ENCODE measurements at regions not wholly inside any gene's neighbourhood (a gene's known extent, or its start where the extent isn't known, plus 50 kb on each side); places are given as distances from the start of the nearest gene placed in this dataset.
"Not testable (repeated sequence)": the region's sequence is repeated elsewhere in the genome, so short reads cannot be mapped to it uniquely, and the experiment has no call there.

DNA sequence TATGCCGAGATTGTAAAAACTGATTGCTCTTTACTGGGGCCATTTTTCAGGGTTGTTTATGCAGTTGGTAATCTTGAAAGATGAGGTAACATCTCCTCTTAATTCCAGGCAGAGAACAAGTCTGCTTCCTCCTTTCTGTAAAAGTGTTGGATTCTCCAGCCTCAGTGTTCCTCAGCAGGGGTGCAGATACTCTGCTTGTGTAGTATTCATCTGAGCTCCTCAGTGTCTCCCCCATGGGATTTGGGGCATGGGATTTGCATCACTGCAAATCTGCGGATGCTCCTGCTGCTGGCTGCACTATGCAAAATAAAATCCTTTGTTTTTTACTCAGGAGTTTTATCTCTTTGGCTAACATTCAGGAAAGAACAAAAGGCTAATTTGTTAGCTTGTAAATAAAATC is 104.9 kb upstream of the ATP8A1 start:
- no peak overlapping the region for H3K4me2 ChIP-seq (ENCODE audit: insufficient read depth in 1 of 2, low read depth in 2 of 2, low read length in 2 of 2)
- H3K4me1 ChIP-seq (replicated peaks in 1 of 4; ENCODE audit: control insufficient read depth in 3 of 4, insufficient read depth in 4 of 4, low read length in 3 of 4) = no peaks in the 10 kb centered on the region
- no peak overlapping the region for H4K5ac ChIP-seq (ENCODE audit: insufficient read length, low read depth, low read length)
- no peak for TF ChIP-seq NRF1 (IDR thresholded peaks at IDR 0.05; ENCODE audit: low read depth, low read length)
- no peak overlapping the region for H3K18ac ChIP-seq (ENCODE audit: extremely low read depth, low read length)
- POLR2A ChIA-PET (ENCODE audit: partially characterized antibody) = no interaction called here
- DNase-seq (ENCODE audit: low read depth in 1 of 2, low spot score in 2 of 2) = no peak
- H3K27ac ChIP-seq (ENCODE audit: low read depth, low read length) = no peak overlapping the region
- 45% methylated on average over 2 of the region's 2 CpGs; no CpG with 5 or more reads in 1 of the 2 experiments for WGBS, 2 experiments (ENCODE audit: extremely low coverage in 1 of 2, insufficient coverage in 1 of 2, insufficient read length in 1 of 2, insufficient replicate concordance in 2 of 2, low coverage in 1 of 2, low lambda C conversion rate in 2 of 2, missing lambda C conversion rate in 1 of 2)
- H3K23ac ChIP-seq (ENCODE audit: insufficient read length) = no peak overlapping the region
- no peaks in the 10 kb centered on the region for H4K20me1 ChIP-seq (replicated peaks in 1 of 2; ENCODE audit: control insufficient read depth in 1 of 2, insufficient read depth in 2 of 2, low read length in 2 of 2)
- no peak overlapping the region for H4K91ac ChIP-seq (replicated peaks; ENCODE audit: insufficient read length, low read length)
- H2BK5ac ChIP-seq (ENCODE audit: low read depth, low read length) = no peak overlapping the region
- no peaks in the 10 kb centered on the region for H3K79me2 ChIP-seq (ENCODE audit: control insufficient read depth in 1 of 2, insufficient read depth in 2 of 2, low read length in 2 of 2)
- no peak overlapping the region for H3K14ac ChIP-seq (ENCODE audit: insufficient read length)
- no peak overlapping the region for H2BK15ac ChIP-seq (ENCODE audit: low read length)
- no peak overlapping the region for H2BK20ac ChIP-seq (ENCODE audit: low read length)
- no peaks in the 10 kb centered on the region for H3K36me3 ChIP-seq (ENCODE audit: control insufficient read depth in 2 of 4, insufficient read depth in 4 of 4, low read length in 3 of 4)
- H3K56ac ChIP-seq (replicated peaks; ENCODE audit: insufficient read length, low read depth, low read length) = no peak overlapping the region
- no peaks in the 10 kb centered on the region for H3K23me2 ChIP-seq (ENCODE audit: low read depth, low read length)
- CTCF ChIA-PET (ENCODE audit: partially characterized antibody) = no interaction called here
- H3K9me3 ChIP-seq (ENCODE audit: insufficient read depth in 2 of 2, low read depth in 1 of 2, low read length in 1 of 2) = no peaks in the 10 kb centered on the region
- H3K79me1 ChIP-seq (ENCODE audit: low read depth, low read length) = no peaks in the 10 kb centered on the region
- no peak overlapping the region for H4K8ac ChIP-seq (ENCODE audit: extremely low read depth, insufficient read depth, low read length)
- no peak overlapping the region for H2BK12ac ChIP-seq (ENCODE audit: low read depth, low read length)
- no peak overlapping the region for H2AK5ac ChIP-seq (ENCODE audit: low read depth, low read length)
- no peak overlapping the region for H3K9ac ChIP-seq (replicated peaks in 1 of 4; ENCODE audit: extremely low read depth in 1 of 4, low read depth in 3 of 4, low read length in 3 of 4)
- no peak for FAIRE-seq
- no peak overlapping the region for H2AFZ ChIP-seq (ENCODE audit: low read length)
- no peak overlapping the region for H3K4me3 ChIP-seq (ENCODE audit: extremely low read depth in 1 of 4, insufficient read depth in 2 of 4, low read depth in 3 of 4, low read length in 4 of 4)
- no peaks in the 10 kb centered on the region for H3K27me3 ChIP-seq (replicated peaks in 1 of 4; ENCODE audit: control insufficient read depth in 3 of 4, extremely low read depth in 1 of 4, insufficient read depth in 3 of 4, low read length in 3 of 4)
- no peak overlapping the region for H3K4ac ChIP-seq (replicated peaks; ENCODE audit: insufficient read length, low read depth, low read length)
- H2BK120ac ChIP-seq (replicated peaks; ENCODE audit: low read depth, low read length) = no peak overlapping the region

DNA sequence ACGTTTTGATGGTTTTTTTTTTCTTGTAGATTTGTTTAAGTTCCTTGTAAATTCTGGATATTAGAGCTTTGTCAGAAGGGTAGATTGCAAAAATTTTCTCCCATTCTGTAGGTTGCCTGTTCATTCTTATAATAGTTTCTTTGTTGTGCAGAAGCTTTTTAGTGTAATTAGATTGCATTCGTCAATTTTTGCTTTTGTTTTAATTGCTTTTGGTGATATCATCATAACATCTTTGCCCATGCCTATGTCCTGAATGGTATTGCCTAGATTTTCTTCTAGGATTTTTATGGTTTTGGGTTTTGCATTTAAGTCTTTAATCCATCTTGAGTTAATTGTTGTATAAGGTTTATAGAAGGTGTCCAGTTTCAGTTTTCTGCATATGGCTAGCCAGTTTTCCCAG is 98.1 kb upstream of the ATP8A1 start:
- H3K27ac ChIP-seq (ENCODE audit: low read depth, low read length); H3K9me3 ChIP-seq (ENCODE audit: insufficient read depth in 2 of 2, low read depth in 1 of 2, low read length in 1 of 2); H2BK20ac ChIP-seq (ENCODE audit: low read length); H4K91ac ChIP-seq (replicated peaks; ENCODE audit: insufficient read length, low read length); H3K79me1 ChIP-seq (ENCODE audit: low read depth, low read length); H3K56ac ChIP-seq (replicated peaks; ENCODE audit: insufficient read length, low read depth, low read length); H3K23ac ChIP-seq (ENCODE audit: insufficient read length); H3K4me3 ChIP-seq (ENCODE audit: extremely low read depth in 1 of 4, insufficient read depth in 2 of 4, low read depth in 3 of 4, low read length in 4 of 4); FAIRE-seq; H2BK15ac ChIP-seq (ENCODE audit: low read length); H2AFZ ChIP-seq (ENCODE audit: low read length); H3K4me2 ChIP-seq (ENCODE audit: insufficient read depth in 1 of 2, low read depth in 2 of 2, low read length in 2 of 2); H2BK120ac ChIP-seq (replicated peaks; ENCODE audit: low read depth, low read length); H4K8ac ChIP-seq (ENCODE audit: extremely low read depth, insufficient read depth, low read length); POLR2A ChIA-PET (ENCODE audit: partially characterized antibody); H3K27me3 ChIP-seq (replicated peaks in 1 of 4; ENCODE audit: control insufficient read depth in 3 of 4, extremely low read depth in 1 of 4, insufficient read depth in 3 of 4, low read length in 3 of 4); H2AK5ac ChIP-seq (ENCODE audit: low read depth, low read length); H2BK12ac ChIP-seq (ENCODE audit: low read depth, low read length); H3K14ac ChIP-seq (ENCODE audit: insufficient read length); H3K79me2 ChIP-seq (ENCODE audit: control insufficient read depth in 1 of 2, insufficient read depth in 2 of 2, low read length in 2 of 2); H4K20me1 ChIP-seq (replicated peaks in 1 of 2; ENCODE audit: control insufficient read depth in 1 of 2, insufficient read depth in 2 of 2, low read length in 2 of 2); H3K18ac ChIP-seq (ENCODE audit: extremely low read depth, low read length); H3K4me1 ChIP-seq (replicated peaks in 1 of 4; ENCODE audit: control insufficient read depth in 3 of 4, insufficient read depth in 4 of 4, low read length in 3 of 4); H3K9ac ChIP-seq (replicated peaks in 1 of 4; ENCODE audit: extremely low read depth in 1 of 4, low read depth in 3 of 4, low read length in 3 of 4); H4K5ac ChIP-seq (ENCODE audit: insufficient read length, low read depth, low read length); H3K36me3 ChIP-seq (ENCODE audit: control insufficient read depth in 2 of 4, insufficient read depth in 4 of 4, low read length in 3 of 4); H3K4ac ChIP-seq (replicated peaks; ENCODE audit: insufficient read length, low read depth, low read length); DNase-seq (ENCODE audit: low read depth in 1 of 2, low spot score in 2 of 2); H2BK5ac ChIP-seq (ENCODE audit: low read depth, low read length); H3K23me2 ChIP-seq (ENCODE audit: low read depth, low read length): not testable (repeated sequence)
- 74% methylated on average over 2 of the region's 2 CpGs; no CpG with 5 or more reads in 1 of the 2 experiments for WGBS, 2 experiments (ENCODE audit: extremely low coverage in 1 of 2, insufficient coverage in 1 of 2, insufficient read length in 1 of 2, insufficient replicate concordance in 2 of 2, low coverage in 1 of 2, low lambda C conversion rate in 2 of 2, missing lambda C conversion rate in 1 of 2)
- CTCF ChIA-PET (ENCODE audit: partially characterized antibody) = interaction anchor here (0.6 kb wide), 1 partner anchor 1719 kb away, joined by 3 read pairs; no protein-coding TSS in a partner anchor
